Sigmoid colon (tissue), 6 donors: ENCODE measurements at regions not wholly inside any gene's neighbourhood (a gene's known extent, or its start where the extent isn't known, plus 50 kb on each side); places are given as distances from the start of the nearest gene placed in this dataset.

Source experiments
- DNase-seq: peaks from one replicate; pipeline ENCODE4 v3.0.0-alpha.2; 2019
- H3K27ac ChIP-seq, 4 donors: fragments of 200-600 bp; sonication (generic); one replicate each; pipeline ENCODE4 v1.5.1; 2016 to 2019; ENCODE audit warnings: mild to moderate bottlenecking in 1 of 4
- H3K27me3 ChIP-seq, 3 donors: fragments of 200-600 bp; sonication (generic); one replicate each; pipeline ENCODE4 v1.5.1; 2019; ENCODE audit warnings: mild to moderate bottlenecking in 1 of 3
- H3K36me3 ChIP-seq, 4 donors: fragments of 200-600 bp; sonication (generic); one replicate each; pipeline ENCODE4 v1.5.1; 2016 to 2019
- H3K4me1 ChIP-seq, 4 donors: fragments of 200-600 bp; sonication (generic); one replicate each; pipeline ENCODE4 v1.5.1; 2017 to 2019
- H3K4me3 ChIP-seq, 4 donors: fragments of 200-600 bp; sonication (generic); one replicate each; pipeline ENCODE4 v1.5.1; 2017 to 2019; ENCODE audit warnings: mild to moderate bottlenecking in 2 of 4, moderate library complexity in 1 of 4
- H3K9me3 ChIP-seq, 4 donors: fragments of 200-600 bp in 3 of 4; sonication (generic) in 3 of 4; one replicate each; pipeline versions ENCODE4 v1.5.1 to v1.6.1; 2013 to 2019
- CTCF ChIP-seq, 4 experiments: fragments of 450-650 bp in 3 of 4; fragments of 200-600 bp in 1 of 4; IDR thresholded peaks; one replicate each; pipeline ENCODE4 v1.5.1; 2016 to 2019; ENCODE audit warnings: antibody characterized with exemption in 4 of 4, mild to moderate bottlenecking in 3 of 4, moderate library complexity in 2 of 4
- EP300 ChIP-seq, 4 donors: sonication (generic); formaldehyde crosslinking; IDR thresholded peaks; one replicate each; pipeline ENCODE4 v1.6.1; 2017; ENCODE audit warnings: antibody characterized with exemption in 4 of 4
- POLR2A ChIP-seq, 2 donors: fragments of 450-650 bp; IDR thresholded peaks; one replicate each; pipeline ENCODE4 v1.6.1; 2016; ENCODE audit warnings: antibody characterized with exemption in 2 of 2, mild to moderate bottlenecking in 2 of 2, moderate library complexity in 2 of 2
- POLR2AphosphoS5 ChIP-seq, 4 donors: sonication (generic); formaldehyde crosslinking; IDR thresholded peaks; one replicate each; pipeline ENCODE4 v1.6.1; 2017; ENCODE audit warnings: antibody characterized with exemption in 4 of 4
- WGBS, 2 donors: extraction: QIAGEN DNeasy Blood & Tissue Kit; methylation state at CpG; one replicate each; pipeline ENCODE4 v1.1.7; 2013; 5-methylcytosine and 5-hydroxymethylcytosine counted together
- intact Hi-C: fragments of 100-400 bp; cut with DNase I; formaldehyde crosslinking; loops from one replicate; pipeline ENCODE4 v1.15.1; 2023
- donor health status: healthy with polysubstance abuse.
- donor health status: healthy.

GRCh38 chr5:23963449-23963848 lies 456.0 kb downstream of the PRDM9 start:
- WGBS, 2 donors = 83 to 86% methylated on average over 5 of the region's 5 CpGs
- Histone ChIP-seq H3K4me3 (no peak overlapping the region), H3K36me3 (no peaks in the 10 kb centered on the region), H3K9me3 (no peaks in the 10 kb centered on the region), H3K27me3 (no peaks in the 10 kb centered on the region), H3K27ac (no peak overlapping the region), H3K4me1 (no peaks in the 10 kb centered on the region)
- TF ChIP-seq POLR2AphosphoS5 (IDR thresholded peaks at IDR 0.05) = no peak
- TF ChIP-seq CTCF (IDR thresholded peaks at IDR 0.05) = no peak
- no peak for TF ChIP-seq POLR2A (IDR thresholded peaks at IDR 0.05)
- no peak for TF ChIP-seq EP300 (IDR thresholded peaks at IDR 0.05)
- intact Hi-C loops = no loop called here
- DNase-seq = no peak

GRCh38 chr5:23977365-23977764 lies 470.0 kb downstream of the PRDM9 start:
- H3K36me3 ChIP-seq = no peaks in the 10 kb centered on the region
- no peak for DNase-seq
- 73 to 75% methylated on average over 6 of the region's 6 CpGs for WGBS, 2 donors
- no peaks in the 10 kb centered on the region for H3K27me3 ChIP-seq
- intact Hi-C loops = no loop called here
- no peak overlapping the region for H3K27ac ChIP-seq
- H3K4me1 ChIP-seq = no peaks in the 10 kb centered on the region
- H3K9me3 ChIP-seq = peaks cover 0 to 7% (median 3%) of the 10 kb centered on the region in 4 donors
- H3K4me3 ChIP-seq = no peak overlapping the region
- no peak for TF ChIP-seq EP300 (IDR thresholded peaks at IDR 0.05)

- Histone ChIP-seq H3K27ac (no peak overlapping the region), H3K4me1 (no peaks in the 10 kb centered on the region), H3K36me3 (no peaks in the 10 kb centered on the region), H3K9me3 (peaks cover 0 to 7% (median 3%) of the 10 kb centered on the region in 4 donors), H3K27me3 (no peaks in the 10 kb centered on the region), H3K4me3 (no peak overlapping the region)
- no peak for DNase-seq
- 71 to 74% methylated on average over 4 of the region's 4 CpGs for WGBS, 2 donors
- TF ChIP-seq POLR2A (IDR thresholded peaks at IDR 0.05) (no peak), EP300 (IDR thresholded peaks at IDR 0.05) (no peak), CTCF (IDR thresholded peaks at IDR 0.05) (no peak), POLR2AphosphoS5 (IDR thresholded peaks at IDR 0.05) (no peak)
- intact Hi-C loops = no loop called here
Observed at GRCh38 chr5:23977997-23978396, 470.6 kb downstream of the PRDM9 start.

GRCh38 chr5:23991406-23991805 lies 484.0 kb downstream of the PRDM9 start:
- no peak overlapping the region for H3K27ac ChIP-seq
- H3K36me3 ChIP-seq = no peaks in the 10 kb centered on the region
- no peaks in the 10 kb centered on the region for H3K27me3 ChIP-seq
- 87 to 89% methylated on average over 2 of the region's 2 CpGs for WGBS, 2 donors
- H3K4me1 ChIP-seq = no peaks in the 10 kb centered on the region
- no peak for DNase-seq
- intact Hi-C loops = no loop called here
- no peak for TF ChIP-seq EP300 (IDR thresholded peaks at IDR 0.05)
- TF ChIP-seq POLR2A (IDR thresholded peaks at IDR 0.05) = no peak
- TF ChIP-seq POLR2AphosphoS5 (IDR thresholded peaks at IDR 0.05) = no peak
- TF ChIP-seq CTCF (IDR thresholded peaks at IDR 0.05) = no peak
- H3K4me3 ChIP-seq = no peak overlapping the region
- peaks cover 0 to 2% (median 0%) of the 10 kb centered on the region in 4 donors for H3K9me3 ChIP-seq

- Histone ChIP-seq H3K36me3 (no peaks in the 10 kb centered on the region), H3K4me3 (no peak overlapping the region), H3K4me1 (no peaks in the 10 kb centered on the region), H3K9me3 (no peaks in the 10 kb centered on the region), H3K27me3 (no peaks in the 10 kb centered on the region), H3K27ac (no peak overlapping the region)
- WGBS, 2 donors = 21 to 72% methylated on average over 4 of the region's 4 CpGs
- DNase-seq = no peak
- intact Hi-C loops = no loop called here
- no peak for TF ChIP-seq POLR2AphosphoS5 (IDR thresholded peaks at IDR 0.05)
Observed at GRCh38 chr5:23994581-23995370, 487.4 kb downstream of the PRDM9 start.

GRCh38 chr5:23996525-23996924 lies 489.1 kb downstream of the PRDM9 start:
- Histone ChIP-seq H3K27me3 (no peaks in the 10 kb centered on the region), H3K9me3 (peaks cover 0 to 3% (median 0%) of the 10 kb centered on the region in 4 donors), H3K4me3 (no peak overlapping the region), H3K4me1 (no peaks in the 10 kb centered on the region), H3K36me3 (no peaks in the 10 kb centered on the region), H3K27ac (no peak overlapping the region)
- no peak for TF ChIP-seq EP300 (IDR thresholded peaks at IDR 0.05)
- TF ChIP-seq POLR2A (IDR thresholded peaks at IDR 0.05) = no peak
- no peak for TF ChIP-seq CTCF (IDR thresholded peaks at IDR 0.05)
- 30 to 59% methylated on average over 5 of the region's 5 CpGs for WGBS, 2 donors
- intact Hi-C loops = no loop called here
- DNase-seq = no peak
